ENCODE measurements at regions not wholly inside any gene's neighbourhood (a gene's known extent, or its start where the extent isn't known, plus 50 kb on each side); places are given as distances from the start of the nearest gene placed in this dataset.

GRCh38 chr12:67025543-67026114 lies 243.5 kb upstream of the CAND1 start:
- H3K27me3 Mint-ChIP-seq (ENCODE audit: insufficient read depth, low read depth, poor library complexity), result no peaks in the 10 kb centered on the region
- peak; percentile 75 for DNase-seq (ENCODE audit: low spot score)

GRCh38 chr12:67026487-67027246 lies 242.5 kb upstream of the CAND1 start:
- Histone ChIP-seq H3K4me2 (no peak overlapping the region), H3K4me3 (no peak overlapping the region), H3F3A (replicated peaks; ENCODE audit: low read depth) (no peaks in the 10 kb centered on the region), H2AFZ (no peak overlapping the region), H3K9me2 (ENCODE audit: insufficient read depth) (no peaks in the 10 kb centered on the region), H3K27ac (ENCODE audit: low read depth) (no peak overlapping the region), H3K27me3 (ENCODE audit: insufficient read depth) (no peaks in the 10 kb centered on the region), H3K4me1 (ENCODE audit: insufficient read depth) (no peaks in the 10 kb centered on the region; the same call in 1 of the 2 replicates), H4K20me1 (replicated peaks; ENCODE audit: insufficient read depth) (peaks cover 5% of the 10 kb centered on the region), H3K36me3 (ENCODE audit: insufficient read depth) (no peaks in the 10 kb centered on the region), H3K79me2 (replicated peaks; ENCODE audit: insufficient read depth) (no peaks in the 10 kb centered on the region; the same call in 1 of the 2 replicates)
- peaks cover 14% of the 10 kb centered on the region for H3K4me1 Mint-ChIP-seq
- no peak for TF ChIP-seq CREB1 (CRISPR knock-in tag; IDR thresholded peaks at IDR 0.05; ENCODE audit: low read depth)
- no peak for TF ChIP-seq ZNF331 (CRISPR knock-in tag; IDR thresholded peaks at IDR 0.05; ENCODE audit: low read depth)
- TF ChIP-seq JUNB (IDR thresholded peaks at IDR 0.05; ENCODE audit: unreplicated experiment), result no peak
- TF ChIP-seq STAT1 (IDR thresholded peaks at IDR 0.05; ENCODE audit: unreplicated experiment), result no peak
- TF ChIP-seq, protein P1, sequence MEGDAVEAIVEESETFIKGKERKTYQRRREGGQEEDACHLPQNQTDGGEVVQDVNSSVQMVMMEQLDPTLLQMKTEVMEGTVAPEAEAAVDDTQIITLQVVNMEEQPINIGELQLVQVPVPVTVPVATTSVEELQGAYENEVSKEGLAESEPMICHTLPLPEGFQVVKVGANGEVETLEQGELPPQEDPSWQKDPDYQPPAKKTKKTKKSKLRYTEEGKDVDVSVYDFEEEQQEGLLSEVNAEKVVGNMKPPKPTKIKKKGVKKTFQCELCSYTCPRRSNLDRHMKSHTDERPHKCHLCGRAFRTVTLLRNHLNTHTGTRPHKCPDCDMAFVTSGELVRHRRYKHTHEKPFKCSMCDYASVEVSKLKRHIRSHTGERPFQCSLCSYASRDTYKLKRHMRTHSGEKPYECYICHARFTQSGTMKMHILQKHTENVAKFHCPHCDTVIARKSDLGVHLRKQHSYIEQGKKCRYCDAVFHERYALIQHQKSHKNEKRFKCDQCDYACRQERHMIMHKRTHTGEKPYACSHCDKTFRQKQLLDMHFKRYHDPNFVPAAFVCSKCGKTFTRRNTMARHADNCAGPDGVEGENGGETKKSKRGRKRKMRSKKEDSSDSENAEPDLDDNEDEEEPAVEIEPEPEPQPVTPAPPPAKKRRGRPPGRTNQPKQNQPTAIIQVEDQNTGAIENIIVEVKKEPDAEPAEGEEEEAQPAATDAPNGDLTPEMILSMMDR (conservative IDR thresholded peaks at IDR 0.05; ENCODE audit: low read depth in 2 of 2), result no peak
- no peak for TF ChIP-seq NANOG (IDR thresholded peaks at IDR 0.05; ENCODE audit: borderline replicate concordance)
- H3K36me3 Mint-ChIP-seq (ENCODE audit: low read depth), result no peaks in the 10 kb centered on the region
- DNase-seq (ENCODE audit: low spot score) (peak; percentile 11), ATAC-seq (peak; percentile 32; the same call in 2 of the 3 replicates)
- H3K27ac Mint-ChIP-seq, result no peak overlapping the region; the same call in 1 of the 2 replicates
- no peak overlapping the region for H3K4me3 Mint-ChIP-seq
- no peaks in the 10 kb centered on the region; the same call in 2 of the 3 replicates for H3K9me3 Mint-ChIP-seq
- no peaks in the 10 kb centered on the region for H3K27me3 Mint-ChIP-seq (ENCODE audit: insufficient read depth, low read depth, poor library complexity)

More at GRCh38 chr12:67025543-67026114, 243.5 kb upstream of the CAND1 start:
- Histone ChIP-seq H4K20me1 (replicated peaks; ENCODE audit: insufficient read depth) (no peaks in the 10 kb centered on the region; the same call in 1 of the 2 replicates), H2AFZ (no peak overlapping the region), H3K79me2 (replicated peaks; ENCODE audit: insufficient read depth) (no peaks in the 10 kb centered on the region), H3K36me3 (ENCODE audit: insufficient read depth) (no peaks in the 10 kb centered on the region), H3K9me2 (ENCODE audit: insufficient read depth) (no peaks in the 10 kb centered on the region), H3K27ac (ENCODE audit: low read depth) (no peak overlapping the region), H3F3A (replicated peaks; ENCODE audit: low read depth) (no peaks in the 10 kb centered on the region), H3K27me3 (ENCODE audit: insufficient read depth) (no peaks in the 10 kb centered on the region), H3K4me2 (no peak overlapping the region), H3K4me1 (ENCODE audit: insufficient read depth) (no peaks in the 10 kb centered on the region; the same call in 1 of the 2 replicates), H3K4me3 (no peak overlapping the region)
- H3K4me3 Mint-ChIP-seq, result no peak overlapping the region
- H3K9me3 Mint-ChIP-seq, result no peaks in the 10 kb centered on the region; the same call in 2 of the 3 replicates
- H3K27ac Mint-ChIP-seq, result no peak overlapping the region
- peaks cover 14% of the 10 kb centered on the region for H3K4me1 Mint-ChIP-seq
- TF ChIP-seq EZH2phosphoT487 (IDR thresholded peaks at IDR 0.05; ENCODE audit: unreplicated experiment) (no peak), STAT1 (IDR thresholded peaks at IDR 0.05; ENCODE audit: unreplicated experiment) (no peak)
- TF ChIP-seq, protein P1 (conservative IDR thresholded peaks at IDR 0.05; ENCODE audit: low read depth in 2 of 2), result peak; percentile 76 to 90
- H3K36me3 Mint-ChIP-seq (ENCODE audit: low read depth), result no peaks in the 10 kb centered on the region
- peak; percentile 94 for ATAC-seq
